GM23338 (cell line): ENCODE measurements at regions not wholly inside any gene's neighbourhood (a gene's known extent, or its start where the extent isn't known, plus 50 kb on each side); places are given as distances from the start of the nearest gene placed in this dataset.
"Not testable (repeated sequence)": the region's sequence is repeated elsewhere in the genome, so short reads cannot be mapped to it uniquely, and the experiment has no call there.

Source experiments
- EZH2phosphoT487 ChIP-seq: fragments of 200-600 bp; sonication (generic); IDR thresholded peaks from one replicate; pipeline ENCODE4 v1.8.1; 2018; ENCODE audit warnings: antibody characterized with exemption; ENCODE audit not compliant: unreplicated experiment
- POLR2AphosphoS5 ChIP-seq: IDR thresholded peaks from 2 replicates; pipeline ENCODE4 v1.6.1; 2016; ENCODE audit warnings: antibody characterized with exemption, low read depth
- ZNF331 ChIP-seq: fragments of 250-450 bp; sonication (Bioruptor Pico); IDR thresholded peaks from 2 replicates; pipeline ENCODE4 v1.5.0; 2020; ENCODE audit warnings: low read depth, mild to moderate bottlenecking, moderate library complexity
- TF ChIP-seq, protein P1 (sequence below), 2 experiments: fragments of 200-600 bp in 1 of 2; sonication (generic) in 1 of 2; conservative IDR thresholded peaks; 2 replicates each; pipeline versions ENCODE4 v1.5.1 to v1.6.1; 2016 to 2017; ENCODE audit warnings: antibody characterized with exemption in 2 of 2, low read depth in 2 of 2, mild to moderate bottlenecking in 2 of 2, moderate library complexity in 1 of 2
- TF ChIP-seq, protein P2 (sequence below): IDR thresholded peaks from 2 replicates; pipeline ENCODE4 v1.6.1; 2016; ENCODE audit warnings: antibody characterized with exemption
- TF ChIP-seq, protein P3 (sequence below): IDR thresholded peaks from one replicate; pipeline ENCODE4 v1.6.1; 2018; ENCODE audit warnings: antibody characterized with exemption; ENCODE audit not compliant: unreplicated experiment

DNA sequence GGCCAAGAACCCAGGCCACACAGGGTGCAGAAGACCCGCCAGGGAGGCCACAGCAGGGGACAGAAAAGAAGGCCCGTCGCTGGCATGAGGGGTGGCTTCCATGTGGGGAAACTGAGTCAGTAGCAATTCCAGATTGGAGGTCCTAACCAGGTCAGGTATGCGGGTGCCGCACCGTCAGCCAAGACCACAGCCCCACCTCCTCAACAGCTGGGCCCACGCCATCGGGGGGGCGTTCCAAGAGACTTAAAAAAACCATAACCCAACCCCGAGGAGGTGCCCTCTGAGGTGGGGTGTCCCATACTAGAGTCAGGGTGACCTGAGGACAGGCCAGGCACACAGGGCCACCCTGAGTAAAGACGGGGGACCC is 5416.8 kb upstream of the TPTE start:
- TF ChIP-seq, protein P1, sequence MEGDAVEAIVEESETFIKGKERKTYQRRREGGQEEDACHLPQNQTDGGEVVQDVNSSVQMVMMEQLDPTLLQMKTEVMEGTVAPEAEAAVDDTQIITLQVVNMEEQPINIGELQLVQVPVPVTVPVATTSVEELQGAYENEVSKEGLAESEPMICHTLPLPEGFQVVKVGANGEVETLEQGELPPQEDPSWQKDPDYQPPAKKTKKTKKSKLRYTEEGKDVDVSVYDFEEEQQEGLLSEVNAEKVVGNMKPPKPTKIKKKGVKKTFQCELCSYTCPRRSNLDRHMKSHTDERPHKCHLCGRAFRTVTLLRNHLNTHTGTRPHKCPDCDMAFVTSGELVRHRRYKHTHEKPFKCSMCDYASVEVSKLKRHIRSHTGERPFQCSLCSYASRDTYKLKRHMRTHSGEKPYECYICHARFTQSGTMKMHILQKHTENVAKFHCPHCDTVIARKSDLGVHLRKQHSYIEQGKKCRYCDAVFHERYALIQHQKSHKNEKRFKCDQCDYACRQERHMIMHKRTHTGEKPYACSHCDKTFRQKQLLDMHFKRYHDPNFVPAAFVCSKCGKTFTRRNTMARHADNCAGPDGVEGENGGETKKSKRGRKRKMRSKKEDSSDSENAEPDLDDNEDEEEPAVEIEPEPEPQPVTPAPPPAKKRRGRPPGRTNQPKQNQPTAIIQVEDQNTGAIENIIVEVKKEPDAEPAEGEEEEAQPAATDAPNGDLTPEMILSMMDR (conservative IDR thresholded peaks at IDR 0.05; ENCODE audit: low read depth in 2 of 2), result not testable (repeated sequence)
- TF ChIP-seq ZNF331 (CRISPR knock-in tag); POLR2AphosphoS5; EZH2phosphoT487: not testable (repeated sequence)
- TF ChIP-seq, protein P2, sequence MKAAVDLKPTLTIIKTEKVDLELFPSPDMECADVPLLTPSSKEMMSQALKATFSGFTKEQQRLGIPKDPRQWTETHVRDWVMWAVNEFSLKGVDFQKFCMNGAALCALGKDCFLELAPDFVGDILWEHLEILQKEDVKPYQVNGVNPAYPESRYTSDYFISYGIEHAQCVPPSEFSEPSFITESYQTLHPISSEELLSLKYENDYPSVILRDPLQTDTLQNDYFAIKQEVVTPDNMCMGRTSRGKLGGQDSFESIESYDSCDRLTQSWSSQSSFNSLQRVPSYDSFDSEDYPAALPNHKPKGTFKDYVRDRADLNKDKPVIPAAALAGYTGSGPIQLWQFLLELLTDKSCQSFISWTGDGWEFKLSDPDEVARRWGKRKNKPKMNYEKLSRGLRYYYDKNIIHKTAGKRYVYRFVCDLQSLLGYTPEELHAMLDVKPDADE, result not testable (repeated sequence)
- TF ChIP-seq, protein P3, sequence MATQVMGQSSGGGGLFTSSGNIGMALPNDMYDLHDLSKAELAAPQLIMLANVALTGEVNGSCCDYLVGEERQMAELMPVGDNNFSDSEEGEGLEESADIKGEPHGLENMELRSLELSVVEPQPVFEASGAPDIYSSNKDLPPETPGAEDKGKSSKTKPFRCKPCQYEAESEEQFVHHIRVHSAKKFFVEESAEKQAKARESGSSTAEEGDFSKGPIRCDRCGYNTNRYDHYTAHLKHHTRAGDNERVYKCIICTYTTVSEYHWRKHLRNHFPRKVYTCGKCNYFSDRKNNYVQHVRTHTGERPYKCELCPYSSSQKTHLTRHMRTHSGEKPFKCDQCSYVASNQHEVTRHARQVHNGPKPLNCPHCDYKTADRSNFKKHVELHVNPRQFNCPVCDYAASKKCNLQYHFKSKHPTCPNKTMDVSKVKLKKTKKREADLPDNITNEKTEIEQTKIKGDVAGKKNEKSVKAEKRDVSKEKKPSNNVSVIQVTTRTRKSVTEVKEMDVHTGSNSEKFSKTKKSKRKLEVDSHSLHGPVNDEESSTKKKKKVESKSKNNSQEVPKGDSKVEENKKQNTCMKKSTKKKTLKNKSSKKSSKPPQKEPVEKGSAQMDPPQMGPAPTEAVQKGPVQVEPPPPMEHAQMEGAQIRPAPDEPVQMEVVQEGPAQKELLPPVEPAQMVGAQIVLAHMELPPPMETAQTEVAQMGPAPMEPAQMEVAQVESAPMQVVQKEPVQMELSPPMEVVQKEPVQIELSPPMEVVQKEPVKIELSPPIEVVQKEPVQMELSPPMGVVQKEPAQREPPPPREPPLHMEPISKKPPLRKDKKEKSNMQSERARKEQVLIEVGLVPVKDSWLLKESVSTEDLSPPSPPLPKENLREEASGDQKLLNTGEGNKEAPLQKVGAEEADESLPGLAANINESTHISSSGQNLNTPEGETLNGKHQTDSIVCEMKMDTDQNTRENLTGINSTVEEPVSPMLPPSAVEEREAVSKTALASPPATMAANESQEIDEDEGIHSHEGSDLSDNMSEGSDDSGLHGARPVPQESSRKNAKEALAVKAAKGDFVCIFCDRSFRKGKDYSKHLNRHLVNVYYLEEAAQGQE, result not testable (repeated sequence)
